ENCODE measurements at regions not wholly inside any gene's neighbourhood (a gene's known extent, or its start where the extent isn't known, plus 50 kb on each side); places are given as distances from the start of the nearest gene placed in this dataset.
"Not testable (repeated sequence)": the region's sequence is repeated elsewhere in the genome, so short reads cannot be mapped to it uniquely, and the experiment has no call there.

DNA sequence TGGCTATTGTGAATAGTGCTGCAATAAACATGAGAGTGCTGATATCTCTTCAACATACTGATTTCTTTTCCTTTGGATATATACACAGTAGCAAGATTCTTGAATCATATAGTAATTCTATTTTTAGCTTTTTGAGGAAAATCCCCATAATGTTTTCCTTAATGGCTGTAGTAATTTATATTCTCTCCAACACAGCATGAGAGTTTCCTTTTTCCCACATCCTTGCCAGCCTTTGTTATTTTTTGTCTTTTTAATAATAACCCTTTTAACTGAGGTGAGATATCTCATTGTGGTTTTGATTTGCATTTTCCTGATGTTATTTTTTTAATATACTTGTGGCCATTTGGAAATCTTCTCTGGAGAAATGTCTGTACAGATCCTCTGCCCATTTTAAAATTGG is 132.6 kb downstream of the PRL start:
- DNase-seq, result no peak

DNA sequence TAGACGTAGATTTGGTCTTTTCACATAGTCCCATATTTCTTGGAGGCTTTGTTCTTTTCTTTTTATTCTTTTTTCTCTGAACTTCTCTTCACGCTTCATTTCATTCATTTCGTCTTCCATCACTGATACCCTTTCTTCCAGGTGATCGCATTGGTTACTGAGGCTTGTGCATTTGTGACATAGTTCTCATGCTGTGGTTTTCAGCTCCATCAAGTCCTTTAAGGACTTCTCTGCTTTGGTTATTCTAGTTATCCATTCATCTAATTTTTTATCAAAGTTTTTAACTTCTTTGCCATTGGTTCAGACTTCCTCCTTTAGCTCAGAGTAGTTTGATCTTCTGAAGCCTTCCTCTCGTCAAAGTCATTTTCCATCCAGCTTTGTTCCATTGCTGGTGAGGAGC is 125.8 kb downstream of the PRL start:
- not testable (repeated sequence) for DNase-seq

DNA sequence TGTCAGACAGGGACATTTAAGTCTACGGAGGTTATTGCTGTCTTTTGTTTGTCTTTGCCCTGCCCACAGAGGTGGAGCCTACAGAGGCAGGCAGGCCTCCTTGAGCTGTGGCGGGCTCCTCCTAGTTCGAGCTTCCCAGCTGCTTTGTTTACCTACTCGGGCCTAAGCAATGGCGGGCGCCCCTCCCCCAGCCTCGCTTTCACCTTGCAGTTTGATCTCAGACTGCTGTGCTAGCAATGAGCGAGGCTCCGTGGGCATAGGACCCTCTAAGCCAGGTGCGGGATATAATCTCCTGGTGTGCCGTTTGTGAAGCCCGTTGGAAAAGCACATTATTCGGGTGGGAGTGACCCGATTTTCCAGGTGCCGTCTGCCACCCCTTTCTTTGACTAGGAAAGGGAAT is 125.0 kb downstream of the PRL start:
- not testable (repeated sequence) for DNase-seq

DNA sequence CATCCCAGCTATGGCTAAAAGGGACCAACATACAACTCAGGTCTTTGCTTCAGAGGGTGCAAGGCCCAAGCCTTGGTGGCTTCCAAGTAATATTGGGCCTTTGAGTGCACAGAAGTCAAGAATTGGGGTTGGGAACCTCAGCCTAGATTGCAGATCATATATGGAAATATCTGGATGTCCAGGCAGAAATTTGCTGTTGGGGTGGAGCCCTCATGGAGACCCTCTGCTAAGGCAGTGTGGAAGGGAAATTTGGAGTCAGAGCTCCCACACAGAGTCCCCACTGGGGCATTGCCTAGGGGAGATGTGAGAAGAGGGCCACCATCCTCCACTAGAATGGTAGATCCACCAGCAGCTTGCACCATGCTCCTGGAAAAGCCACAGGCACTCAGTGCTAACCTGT is 123.5 kb downstream of the PRL start:
- no peak for DNase-seq

DNA sequence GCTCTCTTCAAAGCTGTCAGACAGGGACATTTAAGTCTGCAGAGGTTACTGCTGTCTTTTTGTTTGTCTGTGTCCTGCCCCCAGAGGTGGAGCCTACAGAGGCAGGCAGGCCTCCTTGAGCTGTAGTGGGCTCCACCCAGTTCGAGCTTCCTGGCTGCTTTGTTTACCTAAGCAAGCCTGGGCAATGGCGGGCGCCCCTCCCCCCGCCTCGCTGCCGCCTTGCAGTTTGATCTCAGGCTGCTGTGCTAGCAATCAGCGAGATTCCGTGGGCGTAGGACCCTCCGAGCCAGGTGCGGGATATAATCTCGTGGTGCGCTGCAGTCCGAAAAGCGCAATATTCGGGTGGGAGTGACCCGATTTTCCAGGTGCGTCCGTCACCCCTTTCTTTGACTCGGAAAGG is 116.6 kb downstream of the PRL start:
- DNase-seq, result not testable (repeated sequence)

DNA sequence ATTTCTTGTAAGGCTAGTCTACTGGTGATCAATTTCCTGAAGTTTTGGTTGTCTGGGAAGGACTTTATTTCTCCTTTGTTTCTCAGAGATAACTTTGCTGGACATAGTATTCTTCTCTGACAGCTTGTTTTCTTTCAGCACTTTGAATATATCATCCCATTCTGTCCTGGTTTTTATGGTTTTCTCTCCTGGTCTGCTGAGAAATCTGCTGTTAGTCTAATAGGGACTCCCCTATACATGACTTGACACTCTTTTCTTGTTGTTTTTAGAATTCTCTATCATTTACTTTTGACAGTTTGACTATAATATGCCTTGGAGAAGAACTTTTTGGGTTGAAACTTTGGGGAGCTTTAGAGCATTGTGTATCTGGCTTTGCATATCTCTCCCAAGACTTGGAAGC is 112.5 kb downstream of the PRL start:
- no peak for DNase-seq

DNA sequence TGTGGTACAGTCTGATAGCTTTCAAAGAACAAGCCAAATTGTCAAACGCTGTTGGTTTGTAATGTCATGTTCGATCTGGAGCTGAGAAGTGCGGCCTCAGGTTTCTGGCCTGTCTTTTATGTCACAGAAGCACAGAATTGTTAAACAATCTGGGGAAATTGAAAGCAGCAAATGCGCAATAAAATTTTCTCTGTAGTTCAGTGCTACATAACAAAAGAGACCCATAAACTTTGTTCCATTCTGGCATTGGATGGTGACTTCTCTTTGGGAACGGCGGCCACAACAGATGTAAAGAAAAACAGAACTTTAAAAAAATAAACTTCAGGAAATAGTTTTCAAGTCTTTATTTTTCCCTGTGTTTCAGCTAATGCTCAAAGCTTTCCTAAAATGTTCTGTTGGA is 106.9 kb downstream of the PRL start:
- no peak for DNase-seq

DNA sequence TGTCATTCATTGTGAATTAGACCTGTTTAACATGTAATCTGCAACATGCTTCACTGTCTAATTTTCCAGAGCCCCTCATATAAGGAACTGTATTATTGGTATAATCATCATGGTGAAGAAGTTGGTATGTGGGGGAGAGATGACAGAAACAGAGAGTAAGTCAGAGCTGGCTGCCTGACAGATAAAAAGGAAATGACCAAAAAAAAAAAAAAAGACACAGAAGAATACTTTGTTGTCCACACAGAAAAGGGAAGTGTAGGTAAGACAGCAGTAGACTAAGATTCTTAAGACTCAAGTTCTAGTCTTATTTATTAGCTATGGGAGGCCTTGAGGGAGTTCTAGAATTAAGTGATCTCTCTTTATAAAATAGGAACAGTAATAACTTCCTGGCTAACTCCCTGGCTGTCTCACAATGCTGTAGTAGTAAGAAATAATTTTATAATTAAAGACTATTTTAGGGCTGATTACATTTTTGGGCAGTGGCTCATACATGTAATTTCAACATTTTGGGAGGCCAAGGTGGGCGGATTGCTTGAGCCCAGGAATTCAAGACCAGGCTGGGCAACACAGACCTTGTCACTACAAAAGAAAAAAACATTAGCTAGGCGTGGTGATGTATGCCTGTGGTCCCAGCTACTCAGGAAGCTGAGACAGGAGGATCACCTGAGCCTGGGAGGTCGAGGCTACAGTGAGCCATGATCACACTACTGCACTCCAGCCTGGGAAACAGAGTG is 102.5 kb downstream of the PRL start:
- DNase-seq, result no peak

DNA sequence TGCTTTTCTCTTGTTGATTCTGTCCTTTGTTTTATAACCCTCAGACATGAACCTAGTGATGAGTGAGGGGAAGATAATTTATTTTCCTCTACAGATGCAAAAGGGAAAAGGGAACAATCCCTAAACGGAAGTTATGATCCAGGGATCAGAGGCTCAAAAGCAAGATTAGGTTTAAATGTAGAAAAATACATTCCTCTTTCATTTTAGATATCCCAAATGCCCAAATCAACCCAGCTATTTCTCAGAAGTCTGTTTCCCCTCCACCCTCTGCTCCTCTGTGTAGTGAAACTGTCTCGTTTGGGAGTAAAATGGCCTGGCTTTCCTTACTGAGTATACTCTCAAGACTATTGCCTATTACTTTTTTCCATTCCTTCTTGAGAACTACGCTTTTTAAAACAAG is 97.1 kb downstream of the PRL start:
- no peak for DNase-seq

DNA sequence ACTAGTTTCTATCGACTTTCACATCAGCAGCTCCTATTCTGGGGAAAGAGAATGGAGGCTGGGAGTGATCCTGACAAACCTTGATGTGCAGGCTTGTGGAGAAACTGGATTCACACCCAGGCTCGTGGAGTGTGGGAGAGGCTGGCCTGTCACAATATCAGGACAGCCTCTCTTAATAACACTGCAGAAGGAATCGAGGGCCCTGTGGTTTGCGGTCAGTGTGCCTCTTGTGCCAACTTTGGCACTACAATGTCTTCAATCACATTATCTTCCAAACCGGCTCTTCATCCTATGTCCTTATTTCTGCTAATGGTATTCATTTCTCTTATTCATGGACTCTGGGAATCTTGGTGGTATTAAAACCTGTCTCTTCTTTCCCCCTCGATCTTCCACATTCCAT is 92.7 kb downstream of the PRL start:
- DNase-seq, result no peak

DNA sequence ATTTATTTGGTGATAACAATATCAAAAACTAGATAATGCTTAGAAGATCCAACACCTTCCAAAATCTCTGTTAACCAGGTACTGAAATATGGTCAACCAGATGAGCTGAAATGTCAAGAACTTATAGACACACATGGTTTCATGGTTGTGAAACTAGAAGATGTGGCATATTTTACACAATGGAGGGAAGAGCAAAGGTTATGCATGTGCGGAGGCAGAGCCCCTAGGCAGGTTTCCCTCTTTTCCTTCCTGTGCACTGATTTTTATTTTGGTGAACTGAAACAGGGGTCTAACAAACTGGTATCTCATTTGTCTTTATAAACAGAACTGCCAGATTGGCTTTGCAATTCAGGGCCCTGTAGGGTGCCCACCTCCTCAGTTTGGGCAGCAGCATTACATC is 91.6 kb downstream of the PRL start:
- no peak for DNase-seq

DNA sequence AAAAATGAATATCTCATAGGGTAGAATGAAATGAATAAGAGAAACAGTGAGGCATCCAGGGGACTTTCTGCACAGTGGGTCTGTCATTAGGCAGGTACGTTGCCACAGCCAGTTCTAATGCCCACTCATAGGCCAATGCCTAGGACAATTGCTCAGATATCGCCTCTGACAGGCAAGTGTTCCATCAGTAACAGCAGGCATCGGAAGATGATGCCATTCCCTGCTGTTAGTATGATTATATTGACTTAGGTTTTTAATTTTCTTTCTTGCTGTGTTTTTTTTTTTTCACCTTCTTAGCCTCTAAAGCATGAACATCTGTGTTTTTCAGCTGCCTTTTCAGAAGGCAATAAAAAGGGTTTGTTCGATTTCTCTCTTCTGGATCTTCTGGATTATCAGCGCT is 90.7 kb downstream of the PRL start:
- no peak for DNase-seq

DNA sequence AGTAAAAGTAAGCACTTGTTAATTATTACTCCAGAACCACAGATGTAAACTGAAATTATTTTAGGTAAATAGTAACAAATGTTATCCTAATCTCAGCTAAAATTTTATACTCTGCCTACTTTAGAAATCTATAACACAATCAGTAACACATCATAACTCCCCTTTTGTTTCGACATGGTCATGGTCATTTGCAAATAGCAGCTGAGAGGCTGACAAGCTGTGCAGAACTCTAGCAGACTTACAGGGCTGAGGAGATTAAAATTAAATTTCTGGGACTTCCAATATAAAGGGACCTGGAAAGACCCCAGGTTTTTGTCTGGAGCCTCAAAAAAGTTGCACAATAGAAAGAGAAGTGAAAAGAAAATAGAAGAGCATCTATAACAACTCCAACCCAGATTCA is 88.8 kb downstream of the PRL start:
- DNase-seq, result no peak

DNA sequence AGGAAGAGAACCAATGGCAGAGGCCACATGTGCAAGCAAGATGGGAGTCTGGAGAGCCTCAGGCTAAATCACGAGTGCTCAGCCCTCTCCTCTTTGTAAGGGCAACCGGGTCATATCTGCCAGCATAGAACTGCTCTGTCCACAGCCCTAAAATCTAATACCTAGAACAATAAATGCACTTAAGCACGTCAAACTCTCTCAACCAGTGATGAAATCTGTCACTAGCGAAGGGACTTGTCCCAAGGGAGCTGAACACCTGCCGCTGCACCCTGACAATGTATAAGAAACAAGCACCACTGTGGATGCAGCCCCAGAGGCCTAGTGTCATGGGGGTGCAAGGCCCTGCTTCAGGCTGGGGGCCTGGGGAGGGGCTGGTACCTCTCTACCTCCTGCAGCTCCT is 82.5 kb downstream of the PRL start:
- no peak for DNase-seq

DNA sequence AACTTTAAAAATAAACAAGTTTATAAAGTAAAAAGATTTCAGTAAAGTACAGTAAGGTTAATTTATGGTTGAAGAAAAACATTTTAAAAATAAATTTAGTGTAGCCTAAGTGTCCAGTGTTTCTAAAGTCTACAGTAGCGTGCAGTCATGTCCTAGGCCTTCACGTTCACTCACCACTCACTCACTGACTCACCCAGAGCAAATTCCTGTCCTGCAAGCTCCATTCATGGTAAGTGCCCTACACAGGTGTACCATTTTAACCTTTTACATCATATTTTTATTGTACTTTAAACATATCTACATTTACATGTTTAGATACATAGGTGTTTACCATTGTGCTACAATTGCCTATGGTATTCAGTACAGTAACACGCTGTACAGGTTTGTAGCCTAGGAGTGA is 81.4 kb downstream of the PRL start:
- DNase-seq, result not testable (repeated sequence)

DNA sequence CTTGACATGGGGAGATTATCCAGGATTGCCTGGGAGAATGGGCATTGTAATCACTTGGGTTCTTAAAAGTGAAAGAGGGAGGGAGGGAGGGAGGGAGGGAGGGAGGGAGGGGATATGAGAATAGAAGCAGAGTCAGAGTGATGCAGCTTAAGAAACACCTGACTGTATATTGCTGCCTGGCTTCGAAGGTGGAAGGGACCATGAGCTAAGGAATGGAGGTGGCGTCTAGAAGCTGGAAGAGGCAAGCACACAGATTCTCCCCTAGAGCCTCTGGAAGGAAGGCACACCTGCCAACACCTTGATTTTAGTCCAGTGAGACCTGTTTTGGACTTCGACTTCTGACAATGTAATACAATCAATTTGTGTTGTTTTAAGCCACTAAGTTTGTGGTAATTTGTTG is 78.4 kb downstream of the PRL start:
- DNase-seq, result no peak

DNA sequence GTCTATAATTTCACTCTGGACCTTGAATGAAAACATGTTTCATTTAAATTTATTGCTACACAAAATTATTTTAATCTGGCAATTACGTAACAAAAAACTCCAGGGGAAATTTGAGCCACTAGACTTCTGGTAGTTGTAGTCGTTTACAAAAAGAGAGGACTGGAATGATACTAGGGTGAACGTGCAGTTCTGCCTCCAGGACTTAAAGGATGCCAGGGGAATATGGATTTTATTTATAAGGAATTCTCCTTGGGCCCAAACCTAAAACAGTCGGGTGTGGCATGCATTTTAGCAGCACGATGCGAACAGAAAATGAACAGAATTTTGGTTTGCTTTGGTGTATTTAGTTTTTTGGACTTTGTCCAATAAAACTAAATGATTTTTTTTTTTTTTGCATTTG is 76.9 kb downstream of the PRL start:
- DNase-seq, result no peak

DNA sequence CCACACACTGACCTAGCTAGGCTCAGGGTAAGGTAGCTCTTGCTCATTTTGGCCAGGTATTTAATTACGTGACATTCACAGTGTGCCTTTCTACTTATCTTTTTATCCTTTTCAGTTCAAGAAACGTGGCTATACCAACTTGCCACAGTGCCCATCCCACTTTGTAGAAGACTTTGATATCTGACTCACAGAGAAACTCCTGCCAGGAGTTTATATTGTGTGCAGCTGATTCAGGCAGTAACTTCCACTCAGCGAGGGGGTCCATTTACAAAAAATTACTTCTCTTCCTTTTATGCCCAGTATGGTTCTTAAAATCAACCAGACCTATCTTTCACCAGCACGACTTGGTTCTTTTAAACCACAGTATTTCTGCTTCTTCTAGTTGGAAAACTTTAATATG is 75.6 kb downstream of the PRL start:
- DNase-seq, result no peak

DNA sequence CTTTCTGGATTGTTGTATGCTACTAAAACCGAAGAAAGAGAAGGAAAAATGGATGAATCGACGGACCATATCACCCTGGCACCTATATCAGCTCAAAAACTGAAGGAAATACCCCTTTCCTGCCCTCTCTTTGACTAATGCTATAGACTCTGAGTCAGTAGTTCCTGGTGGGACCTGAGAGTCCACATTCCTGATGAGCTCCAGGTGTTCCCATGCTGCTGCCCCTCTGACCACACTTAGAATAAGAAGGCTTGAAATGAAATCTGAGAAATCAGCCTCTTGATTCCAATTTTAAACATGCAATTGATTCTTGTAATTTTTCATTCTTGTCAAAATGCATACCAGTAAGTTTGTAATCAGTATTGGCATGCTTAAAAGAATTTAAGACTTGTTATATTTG is 75.2 kb downstream of the PRL start:
- no peak for DNase-seq

DNA sequence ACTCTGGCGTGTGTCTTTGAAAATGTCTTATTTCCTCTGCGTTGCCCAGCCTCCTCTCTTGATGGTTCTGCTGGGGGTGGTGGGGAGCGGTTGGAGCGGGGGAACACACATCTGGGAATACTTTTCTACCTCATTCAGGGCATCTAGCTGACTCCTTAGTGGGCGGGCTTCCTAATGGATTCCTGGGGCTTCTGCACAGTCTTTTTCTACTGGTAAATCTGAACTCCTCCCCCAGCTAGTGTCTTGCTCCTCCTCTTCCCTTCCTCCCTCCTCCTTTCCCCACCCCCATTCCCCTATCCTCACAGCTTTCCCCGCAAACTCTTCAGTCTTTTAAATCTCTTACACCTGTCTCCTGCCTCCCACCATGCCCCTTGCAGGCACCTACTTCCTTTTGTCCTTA is 74.4 kb downstream of the PRL start:
- DNase-seq, result no peak

DNA sequence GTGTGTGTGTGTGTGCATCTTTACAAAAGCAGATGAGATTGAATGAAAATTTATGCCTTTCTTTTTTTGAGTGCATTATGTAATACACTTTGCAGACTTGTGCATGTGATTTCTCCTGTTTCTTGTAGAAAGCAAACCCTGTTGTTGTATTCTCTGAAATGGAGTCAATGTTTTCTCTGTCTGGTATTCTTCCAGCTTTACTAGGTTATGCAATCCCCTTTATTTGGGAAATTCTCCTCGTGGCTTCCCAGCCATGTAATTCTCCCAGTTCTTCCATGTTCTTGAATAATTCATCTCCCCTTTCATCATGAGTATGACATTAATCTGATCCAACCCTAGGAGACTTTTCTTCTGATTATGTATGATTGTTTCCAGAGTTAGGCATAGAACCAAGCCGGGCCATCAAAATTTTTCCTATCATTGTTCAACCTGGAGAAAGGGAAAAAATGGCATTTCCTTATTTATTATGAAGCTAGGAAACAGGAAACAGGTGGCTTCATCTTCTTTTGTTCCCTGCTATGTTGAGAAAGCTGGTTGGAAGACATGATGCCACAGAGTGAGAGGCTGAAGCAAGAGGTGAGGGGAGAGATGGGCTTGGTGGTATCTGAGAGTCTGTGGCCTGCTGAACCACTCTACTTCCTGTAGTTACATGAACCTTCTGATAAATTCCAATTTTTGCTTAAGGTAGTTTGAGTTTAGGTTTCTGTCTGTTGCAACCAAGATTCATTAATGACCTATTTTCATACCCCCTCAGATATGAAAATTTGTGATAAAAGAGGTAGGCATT is 68.8 kb downstream of the PRL start:
- no peak for DNase-seq

DNA sequence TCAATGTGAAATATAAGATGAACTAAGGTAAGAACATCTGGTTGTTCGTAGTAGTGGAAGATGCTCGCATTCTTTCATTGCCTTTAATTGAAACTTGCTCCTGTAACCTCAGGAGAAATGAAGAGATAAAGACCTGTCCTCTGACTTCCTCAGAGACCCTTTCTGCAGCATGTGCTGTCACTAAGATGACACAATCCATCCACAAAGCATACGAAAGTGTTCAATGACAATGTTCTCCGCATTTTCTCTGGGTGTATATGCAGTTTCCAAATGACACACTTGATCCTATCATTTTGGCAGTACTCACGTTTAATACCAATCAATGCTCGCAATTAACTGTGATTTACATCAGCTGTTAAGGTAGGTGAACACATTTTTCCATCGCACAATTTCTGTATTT is 65.8 kb downstream of the PRL start:
- DNase-seq, result no peak

DNA sequence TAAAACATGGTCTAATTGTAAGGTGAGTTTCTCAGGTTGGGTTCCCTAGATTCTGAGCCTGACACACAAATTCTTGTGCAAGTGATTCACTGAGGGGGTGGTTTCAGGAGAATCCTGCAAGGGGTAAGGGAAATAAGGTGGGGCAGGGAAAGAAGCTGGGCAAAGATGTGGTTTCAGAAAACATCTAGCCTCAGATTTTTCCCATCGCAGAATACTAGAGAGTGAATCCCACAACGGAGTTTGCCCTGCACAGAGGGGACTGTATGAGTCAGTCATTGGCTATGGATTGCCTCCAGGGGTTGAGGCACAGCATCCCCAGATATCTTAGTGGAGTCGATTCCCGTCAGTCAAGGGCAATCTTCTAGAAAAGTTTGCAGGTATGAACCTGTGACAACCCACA is 65.2 kb downstream of the PRL start:
- no peak for DNase-seq

DNA sequence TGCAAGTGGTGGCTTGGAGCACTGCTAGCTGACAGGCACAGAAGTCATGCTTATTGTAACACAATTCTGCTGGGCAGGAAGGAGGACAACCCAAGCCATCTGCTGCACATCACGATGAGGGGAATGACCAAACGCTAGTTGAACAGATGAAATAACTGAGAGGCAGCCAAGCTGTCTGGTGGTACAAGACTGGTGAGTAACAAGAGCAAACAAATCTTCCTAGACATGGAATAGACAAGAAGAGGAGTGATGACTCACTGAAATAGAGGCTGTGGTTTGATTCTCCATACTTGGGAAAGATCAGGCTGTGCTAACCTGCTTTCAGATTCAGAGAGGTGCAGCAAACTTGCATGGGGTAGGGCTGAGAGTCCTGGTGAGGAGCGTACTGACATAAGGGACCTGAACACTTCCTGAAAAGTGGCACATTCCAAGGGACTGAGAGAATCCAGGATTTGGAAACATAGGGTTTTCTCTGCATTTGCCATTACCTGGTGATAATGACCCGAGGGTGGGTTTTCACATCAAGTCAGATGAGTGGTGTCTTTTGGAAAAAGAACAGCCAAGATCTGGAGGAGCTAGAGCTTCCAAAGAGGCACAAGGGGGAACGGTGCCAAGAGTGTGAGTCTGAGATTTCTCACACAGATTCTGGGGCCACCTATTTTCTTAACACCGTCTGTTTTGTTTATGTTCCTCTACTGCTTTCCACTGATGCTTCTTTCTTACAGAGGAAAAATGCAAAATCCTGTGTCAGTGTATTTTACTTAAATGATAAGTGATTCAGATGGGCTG is 60.0 kb downstream of the PRL start:
- DNase-seq, result no peak

All from activated effector memory CD4-positive, alpha-beta T cell treated with Interleukin-2 at 50 U/mL for 16 hours (primary cell).